B cell (primary cell): ENCODE measurements at regions not wholly inside any gene's neighbourhood (a gene's known extent, or its start where the extent isn't known, plus 50 kb on each side); places are given as distances from the start of the nearest gene placed in this dataset.

ENCODE experiments used
- EZH2 ChIP-seq: IDR thresholded peaks from 2 replicates; pipeline ENCODE4 v1.6.1; 2012; ENCODE audit warnings: borderline replicate concordance, low read depth, mild to moderate bottlenecking, moderate library complexity, low read length; ENCODE audit not compliant: insufficient read depth, poor library complexity, severe bottlenecking
- TF ChIP-seq, protein P1 (sequence below): fragments of 200-600 bp; IDR thresholded peaks from one replicate; pipeline ENCODE4 v1.8.0; 2022; ENCODE audit warnings: antibody characterized with exemption, mild to moderate bottlenecking

- TF ChIP-seq, protein P1, sequence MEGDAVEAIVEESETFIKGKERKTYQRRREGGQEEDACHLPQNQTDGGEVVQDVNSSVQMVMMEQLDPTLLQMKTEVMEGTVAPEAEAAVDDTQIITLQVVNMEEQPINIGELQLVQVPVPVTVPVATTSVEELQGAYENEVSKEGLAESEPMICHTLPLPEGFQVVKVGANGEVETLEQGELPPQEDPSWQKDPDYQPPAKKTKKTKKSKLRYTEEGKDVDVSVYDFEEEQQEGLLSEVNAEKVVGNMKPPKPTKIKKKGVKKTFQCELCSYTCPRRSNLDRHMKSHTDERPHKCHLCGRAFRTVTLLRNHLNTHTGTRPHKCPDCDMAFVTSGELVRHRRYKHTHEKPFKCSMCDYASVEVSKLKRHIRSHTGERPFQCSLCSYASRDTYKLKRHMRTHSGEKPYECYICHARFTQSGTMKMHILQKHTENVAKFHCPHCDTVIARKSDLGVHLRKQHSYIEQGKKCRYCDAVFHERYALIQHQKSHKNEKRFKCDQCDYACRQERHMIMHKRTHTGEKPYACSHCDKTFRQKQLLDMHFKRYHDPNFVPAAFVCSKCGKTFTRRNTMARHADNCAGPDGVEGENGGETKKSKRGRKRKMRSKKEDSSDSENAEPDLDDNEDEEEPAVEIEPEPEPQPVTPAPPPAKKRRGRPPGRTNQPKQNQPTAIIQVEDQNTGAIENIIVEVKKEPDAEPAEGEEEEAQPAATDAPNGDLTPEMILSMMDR = no peak
- no peak for TF ChIP-seq EZH2
These were observed 86.4 kb upstream of the RORA start for GRCh38 chr15:61315471-61315870.
